Right lobe of liver (tissue), 6 donors: ENCODE measurements at regions not wholly inside any gene's neighbourhood (a gene's known extent, or its start where the extent isn't known, plus 50 kb on each side); places are given as distances from the start of the nearest gene placed in this dataset.
A peak's percentile ranks its signal among the peaks of the same experiment; 100 is the strongest.

Source experiments
- ATAC-seq, 4 donors: fragments of 200-7000 bp; cut with Tn5 transposase; one replicate each; pipeline ENCODE4 v1.9.1; 2020; ENCODE audit warnings: mild to moderate bottlenecking in 4 of 4, moderate library complexity in 4 of 4
- DNase-seq, 3 donors: peaks; one replicate each; pipeline ENCODE4 v3.0.0-alpha.2; 2020
- H3K27ac ChIP-seq, 3 donors: fragments of 200-600 bp; one replicate each; pipeline ENCODE4 v1.8.0; 2022
- H3K27me3 ChIP-seq, 2 donors: fragments of 200-600 bp; one replicate each; pipeline ENCODE4 v1.8.0; 2022
- H3K36me3 ChIP-seq, 4 donors: fragments of 200-600 bp; sonication (generic) in 1 of 4; one replicate each; pipeline versions ENCODE4 v1.5.1 to v1.8.0; 2017 to 2022; ENCODE audit warnings: control low read depth in 1 of 4
- H3K4me1 ChIP-seq, 4 donors: fragments of 200-600 bp; sonication (generic) in 1 of 4; one replicate each; pipeline versions ENCODE4 v1.5.1 to v1.8.0; 2017 to 2022; ENCODE audit warnings: control low read depth in 1 of 4
- H3K4me3 ChIP-seq, 3 donors: fragments of 200-600 bp; one replicate each; pipeline ENCODE4 v1.8.0; 2022
- H3K9me3 ChIP-seq, 4 donors: fragments of 200-600 bp; sonication (generic) in 1 of 4; one replicate each; pipeline versions ENCODE4 v1.5.1 to v1.8.0; 2017 to 2022; ENCODE audit warnings: control low read depth in 1 of 4
- POLR2A ChIP-seq: fragments of 450-650 bp; IDR thresholded peaks from one replicate; pipeline ENCODE4 v1.6.1; 2017; ENCODE audit warnings: antibody characterized with exemption, mild to moderate bottlenecking
- WGBS: methylation state at CpG from one replicate; pipeline ENCODE4 v1.1.6; 2018; ENCODE audit warnings: low coverage, low lambda C conversion rate; ENCODE audit not compliant: insufficient coverage; ENCODE audit errors: missing lambda C conversion rate; 5-methylcytosine and 5-hydroxymethylcytosine counted together
- intact Hi-C, 2 donors: fragments of 100-400 bp; cut with DNase I; formaldehyde crosslinking; loops; one replicate each; pipeline versions ENCODE4 v1.11.2 to v1.14.1; 2022
- TF ChIP-seq, protein P1 (sequence below), 4 donors: fragments of 200-600 bp in 3 of 4; fragments of 450-650 bp in 1 of 4; IDR thresholded peaks; one replicate each; pipeline versions ENCODE4 v1.5.1 to v1.8.0; 2016 to 2022; ENCODE audit warnings: antibody characterized with exemption in 4 of 4, mild to moderate bottlenecking in 2 of 4
- donor health status: DM: no; HTN: yes; CAD: no.
- donor health status: DM: no; HTN: no; CAD: no.
- donor health status: DM: no; HTN: no; CAD: no.
- donor health status: DM: no; HTN: yes; CAD: no.
- donor health status: DM: no; HTN: yes; CAD: no.

DNA sequence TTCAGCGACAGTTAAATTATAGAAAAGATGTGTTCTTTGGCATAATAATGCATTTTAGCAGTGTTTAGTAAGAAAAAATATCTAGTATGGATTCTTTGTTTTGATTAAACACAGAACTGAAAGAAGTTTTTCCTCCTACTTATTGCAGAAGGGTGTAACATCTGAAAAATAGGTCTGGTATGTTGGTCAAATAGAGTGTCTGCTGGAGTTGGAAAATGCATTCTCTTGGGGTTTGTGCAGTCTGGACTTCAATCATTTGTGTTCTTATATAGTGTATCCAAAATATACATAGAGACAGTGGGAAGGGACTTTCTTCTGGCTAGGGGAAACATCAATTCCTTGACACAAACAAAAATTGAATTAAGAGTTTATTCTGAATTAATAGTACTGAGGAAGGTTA, 132.4 kb upstream of the MAN1A1 start:
- ATAC-seq = no peak
- intact Hi-C loops = no loop called here
- DNase-seq = no peak
- no peaks in the 10 kb centered on the region for H3K27me3 ChIP-seq
- H3K36me3 ChIP-seq = no peaks in the 10 kb centered on the region
- WGBS = 90% methylated on average over 1 of the region's 1 CpG
- H3K4me1 ChIP-seq = peaks cover 0 to 5% (median 2%) of the 10 kb centered on the region in 4 donors
- TF ChIP-seq, protein P1, sequence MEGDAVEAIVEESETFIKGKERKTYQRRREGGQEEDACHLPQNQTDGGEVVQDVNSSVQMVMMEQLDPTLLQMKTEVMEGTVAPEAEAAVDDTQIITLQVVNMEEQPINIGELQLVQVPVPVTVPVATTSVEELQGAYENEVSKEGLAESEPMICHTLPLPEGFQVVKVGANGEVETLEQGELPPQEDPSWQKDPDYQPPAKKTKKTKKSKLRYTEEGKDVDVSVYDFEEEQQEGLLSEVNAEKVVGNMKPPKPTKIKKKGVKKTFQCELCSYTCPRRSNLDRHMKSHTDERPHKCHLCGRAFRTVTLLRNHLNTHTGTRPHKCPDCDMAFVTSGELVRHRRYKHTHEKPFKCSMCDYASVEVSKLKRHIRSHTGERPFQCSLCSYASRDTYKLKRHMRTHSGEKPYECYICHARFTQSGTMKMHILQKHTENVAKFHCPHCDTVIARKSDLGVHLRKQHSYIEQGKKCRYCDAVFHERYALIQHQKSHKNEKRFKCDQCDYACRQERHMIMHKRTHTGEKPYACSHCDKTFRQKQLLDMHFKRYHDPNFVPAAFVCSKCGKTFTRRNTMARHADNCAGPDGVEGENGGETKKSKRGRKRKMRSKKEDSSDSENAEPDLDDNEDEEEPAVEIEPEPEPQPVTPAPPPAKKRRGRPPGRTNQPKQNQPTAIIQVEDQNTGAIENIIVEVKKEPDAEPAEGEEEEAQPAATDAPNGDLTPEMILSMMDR (IDR thresholded peaks at IDR 0.05) = no peak
- no peak for TF ChIP-seq POLR2A
- H3K27ac ChIP-seq = no peak overlapping the region
- no peaks in the 10 kb centered on the region for H3K9me3 ChIP-seq
- H3K4me3 ChIP-seq = no peak overlapping the region

- H3K27ac ChIP-seq = no peak overlapping the region
- no peak for DNase-seq
- H3K27me3 ChIP-seq = no peaks in the 10 kb centered on the region
- ATAC-seq = no peak
- peaks cover 0 to 5% (median 2%) of the 10 kb centered on the region in 4 donors for H3K4me1 ChIP-seq
- H3K9me3 ChIP-seq = no peaks in the 10 kb centered on the region
- 100% methylated on average over 1 of the region's 1 CpG for WGBS
- intact Hi-C loops = no loop called here
- no peaks in the 10 kb centered on the region for H3K36me3 ChIP-seq
- no peak overlapping the region for H3K4me3 ChIP-seq
- TF ChIP-seq, protein P1 (IDR thresholded peaks at IDR 0.05) = no peak
- TF ChIP-seq POLR2A = no peak
Measured at GRCh38 chr6:119480961-119481497, 131.5 kb upstream of the MAN1A1 start.

DNA sequence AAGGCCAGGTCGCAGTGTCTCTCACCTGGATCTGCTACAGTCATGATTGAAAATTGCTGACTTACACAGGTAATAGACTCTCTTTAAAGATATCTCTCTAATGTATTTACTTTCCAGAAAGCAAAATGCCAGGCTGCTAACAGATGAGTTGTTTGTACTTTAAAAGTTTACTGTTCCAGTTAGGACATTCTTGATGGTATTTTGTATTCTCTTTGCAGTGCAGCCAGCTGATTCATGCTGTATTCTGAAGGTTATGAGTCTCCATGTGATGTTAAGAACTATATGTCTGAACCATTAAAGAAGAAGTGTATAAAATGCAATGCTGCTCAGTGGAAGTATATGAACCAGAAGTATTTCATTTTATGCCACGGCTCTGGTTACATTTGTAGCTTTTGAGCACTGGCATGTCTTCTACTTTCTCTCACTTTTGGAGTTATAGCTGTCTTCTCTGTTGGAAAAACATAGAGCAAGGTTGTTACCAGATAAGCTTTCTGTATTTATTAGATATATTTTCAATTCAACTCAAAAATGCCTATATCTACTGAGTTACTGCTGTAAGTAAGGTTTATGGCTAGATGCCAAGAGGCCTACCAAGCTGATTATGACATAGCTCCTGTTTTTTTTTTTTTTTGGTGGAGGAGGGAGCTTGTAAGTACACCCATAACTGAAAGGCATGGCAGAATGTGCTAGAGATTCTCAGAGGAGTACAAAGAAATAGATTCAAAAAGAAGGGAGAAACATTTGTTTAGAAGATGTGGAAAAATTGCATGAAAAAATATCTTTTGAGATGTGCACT, 130.5 kb upstream of the MAN1A1 start:
- H3K27me3 ChIP-seq = no peaks in the 10 kb centered on the region
- H3K27ac ChIP-seq = no peak overlapping the region
- ATAC-seq (peak; percentile 48 to 75 (median 64)), DNase-seq (no peak)
- no peaks in the 10 kb centered on the region for H3K36me3 ChIP-seq
- 94% methylated on average over 2 of the region's 2 CpGs for WGBS
- H3K4me3 ChIP-seq = no peak overlapping the region
- H3K9me3 ChIP-seq = no peaks in the 10 kb centered on the region
- H3K4me1 ChIP-seq = peaks cover 0 to 5% (median 2%) of the 10 kb centered on the region in 4 donors
- intact Hi-C loops = no loop called here
- TF ChIP-seq POLR2A = no peak
- TF ChIP-seq, protein P1 (IDR thresholded peaks at IDR 0.05) = no peak

DNA sequence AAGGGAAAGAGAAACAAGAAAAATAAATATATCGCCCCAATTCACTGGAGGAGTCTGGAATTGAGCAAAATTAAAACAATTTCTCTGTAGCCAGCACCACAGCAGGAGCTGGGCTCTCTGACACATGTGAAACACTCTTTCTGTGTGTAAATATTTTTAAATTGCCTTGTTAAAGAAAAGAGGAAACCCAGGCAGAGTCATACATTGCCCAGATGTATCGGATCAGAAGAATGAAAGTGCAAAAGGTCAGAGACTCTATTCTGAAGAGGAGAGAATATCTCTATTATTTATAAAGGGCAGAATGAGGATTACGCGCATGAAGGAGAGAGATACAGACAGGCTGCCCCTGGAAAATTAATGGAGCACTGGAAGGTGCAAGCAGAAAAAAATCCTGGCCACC, 127.0 kb upstream of the MAN1A1 start:
- ATAC-seq (no peak), DNase-seq (no peak)
- no peak for TF ChIP-seq POLR2A
- TF ChIP-seq, protein P1 (IDR thresholded peaks at IDR 0.05) = no peak
- H3K4me3 ChIP-seq = no peak overlapping the region
- H3K4me1 ChIP-seq = peaks cover 0 to 5% (median 2%) of the 10 kb centered on the region in 4 donors
- intact Hi-C loops = no loop called here
- H3K27me3 ChIP-seq = no peaks in the 10 kb centered on the region
- no peak overlapping the region for H3K27ac ChIP-seq
- WGBS = 46% methylated on average over 4 of the region's 4 CpGs
- no peaks in the 10 kb centered on the region for H3K9me3 ChIP-seq
- no peaks in the 10 kb centered on the region for H3K36me3 ChIP-seq
